GM18507 (cell line): ENCODE measurements at regions not wholly inside any gene's neighbourhood (a gene's known extent, or its start where the extent isn't known, plus 50 kb on each side); places are given as distances from the start of the nearest gene placed in this dataset.

ENCODE experiments used
- DNase-seq: peaks from one replicate; pipeline ENCODE4 v3.0.0; 2011; ENCODE audit warnings: low read depth; ENCODE audit not compliant: insufficient read length; ENCODE audit errors: extremely low spot score
- FAIRE-seq: peaks from 2 replicates; lab custom pipeline; 2011; peaks lifted over from hg19 to GRCh38; lab: Jason Lieb, UNC

DNA sequence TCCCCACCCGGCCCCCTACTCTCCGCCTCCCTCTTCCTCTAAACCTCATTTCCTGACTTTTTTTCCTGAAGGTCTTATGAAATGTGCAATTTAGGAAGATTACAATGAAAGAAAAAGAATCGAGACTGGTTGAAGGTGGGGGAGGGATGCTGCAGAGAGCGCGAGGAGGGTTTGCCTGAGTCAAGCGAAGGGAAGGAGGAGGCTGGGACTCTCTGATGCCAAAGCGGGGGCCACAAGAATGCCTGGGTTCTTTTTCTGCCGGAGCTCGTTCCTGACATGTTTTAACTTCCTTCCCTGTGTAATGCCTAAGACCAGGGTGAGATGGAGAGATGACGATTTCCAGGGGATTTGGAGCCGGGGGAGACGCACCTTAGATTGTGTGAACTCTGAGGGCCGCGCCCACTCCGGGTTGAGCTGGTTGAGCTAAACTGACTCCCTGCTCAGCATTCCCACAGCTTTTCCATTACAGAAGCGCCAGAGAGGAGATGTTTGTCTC lies 270.5 kb upstream of the SORL1-AS1 start:
- no peak for FAIRE-seq

DNA sequence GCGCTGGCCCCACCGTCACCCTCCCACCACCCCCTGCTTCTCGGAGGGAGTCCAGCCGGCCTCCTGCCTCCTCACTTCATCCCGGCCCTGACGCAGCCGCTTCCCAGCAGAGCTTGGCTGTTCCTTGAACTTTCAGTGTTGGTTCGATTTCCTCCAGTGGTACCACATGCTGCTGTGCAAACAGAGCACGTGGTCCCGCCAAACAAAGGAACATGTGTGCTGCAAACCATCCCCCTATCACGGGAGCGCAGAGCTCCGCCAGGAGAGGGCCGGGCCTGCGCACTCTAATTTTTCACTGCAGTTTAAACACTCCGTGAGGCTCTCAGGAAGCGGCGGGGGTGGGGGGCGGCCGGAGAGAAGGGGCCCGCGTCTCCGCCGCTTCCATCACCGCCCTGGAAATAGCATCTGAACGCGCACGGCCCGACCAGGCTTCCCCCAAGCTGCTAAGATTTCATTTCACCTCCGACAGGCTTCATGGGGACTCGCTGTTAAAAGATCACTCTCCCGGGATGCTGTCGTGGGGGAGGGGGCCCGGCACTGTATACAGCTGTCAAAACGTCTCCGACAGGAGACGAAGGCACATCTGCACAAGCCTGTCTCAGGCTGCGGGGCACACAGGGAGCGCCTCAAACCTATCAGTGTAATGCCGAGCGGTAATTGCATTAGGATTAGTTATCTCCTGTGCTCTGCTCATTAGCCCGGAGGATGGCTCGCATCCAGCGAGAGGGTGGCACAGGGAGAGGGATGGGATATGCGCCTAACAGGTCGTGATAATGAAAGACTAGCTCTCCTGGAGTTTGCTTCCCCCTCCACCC lies 269.9 kb upstream of the SORL1-AS1 start:
- FAIRE-seq (no peak), DNase-seq (no peak)

More for the DNA sequence above, 270.5 kb upstream of the SORL1-AS1 start:
- DNase-seq = no peak

DNA sequence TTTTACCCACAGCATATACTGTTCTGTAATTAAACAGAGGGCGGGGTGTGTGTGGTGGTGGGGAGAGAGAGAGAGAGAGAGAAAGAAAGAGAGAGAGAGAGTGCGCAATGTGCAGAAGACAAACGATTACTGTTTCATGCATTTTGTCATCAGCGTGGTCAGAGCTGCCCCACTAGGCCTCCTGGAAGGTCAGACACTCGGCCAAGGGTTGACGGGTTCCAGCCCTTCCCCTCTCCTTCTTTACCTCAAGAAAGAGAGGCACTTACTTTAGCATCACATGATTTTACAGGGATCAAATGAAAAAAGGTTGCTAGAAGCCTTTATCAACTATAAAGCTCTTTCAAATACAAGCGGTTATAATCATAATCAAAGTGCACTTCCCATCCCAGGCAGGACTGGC lies 269.2 kb upstream of the SORL1-AS1 start:
- FAIRE-seq (no peak), DNase-seq (no peak)

DNA sequence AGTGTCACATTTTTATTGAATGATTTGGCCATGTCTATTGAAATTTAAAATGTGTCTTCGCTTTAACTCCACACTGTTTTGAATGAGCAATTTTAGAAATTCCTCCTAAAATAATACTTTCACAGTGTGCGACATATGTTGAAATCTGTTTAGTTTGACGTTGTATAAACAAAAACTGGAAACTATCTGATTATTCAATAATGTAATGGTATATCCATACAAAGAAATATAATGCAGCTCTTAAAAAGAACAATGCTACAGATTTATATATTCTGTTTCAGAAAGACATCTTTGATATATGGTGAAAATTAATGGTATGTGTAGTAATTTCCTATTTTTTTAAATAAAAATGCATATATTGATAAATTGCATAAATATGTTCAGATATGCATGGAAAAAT lies 268.7 kb upstream of the SORL1-AS1 start:
- FAIRE-seq (no peak), DNase-seq (no peak)

DNA sequence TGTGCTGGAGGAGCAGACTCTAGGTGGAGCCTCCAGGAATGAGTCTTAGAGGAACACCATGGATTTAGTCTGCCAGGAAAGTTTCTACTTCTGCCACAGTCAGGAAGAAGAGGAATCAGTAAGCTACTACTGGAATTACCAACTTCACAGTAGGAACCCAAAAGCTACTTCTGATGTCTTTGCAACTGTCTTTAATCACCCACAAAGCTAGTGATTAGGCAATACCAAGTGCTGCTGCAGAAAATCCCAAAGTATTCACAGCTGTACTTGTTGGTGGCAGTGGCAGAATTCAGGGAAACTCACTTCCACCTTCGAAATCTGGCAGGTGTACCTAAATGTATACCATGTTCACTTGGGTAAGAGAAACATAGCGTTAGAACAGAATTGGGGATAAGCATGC lies 264.5 kb upstream of the SORL1-AS1 start:
- DNase-seq (no peak), FAIRE-seq (no peak)

DNA sequence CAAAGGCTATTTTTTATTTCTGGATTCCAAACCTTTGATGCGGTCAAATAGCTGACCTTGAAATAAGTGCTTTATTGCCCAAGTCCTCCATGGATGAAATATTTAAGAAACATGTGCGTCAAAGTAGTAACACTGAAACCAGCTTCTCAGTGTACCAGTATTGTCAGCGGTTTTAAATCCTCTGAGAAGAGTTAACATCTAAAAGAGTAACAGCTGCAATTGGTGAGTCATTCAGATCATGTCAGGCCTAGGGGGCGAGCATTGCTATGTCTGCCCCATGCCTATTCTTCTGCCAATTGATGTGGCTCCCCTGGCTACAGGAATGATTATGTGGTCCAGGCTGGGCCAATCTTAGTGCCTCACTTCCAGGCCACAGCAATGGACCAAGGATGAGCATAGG lies 263.3 kb upstream of the SORL1-AS1 start:
- FAIRE-seq (no peak), DNase-seq (no peak)

DNA sequence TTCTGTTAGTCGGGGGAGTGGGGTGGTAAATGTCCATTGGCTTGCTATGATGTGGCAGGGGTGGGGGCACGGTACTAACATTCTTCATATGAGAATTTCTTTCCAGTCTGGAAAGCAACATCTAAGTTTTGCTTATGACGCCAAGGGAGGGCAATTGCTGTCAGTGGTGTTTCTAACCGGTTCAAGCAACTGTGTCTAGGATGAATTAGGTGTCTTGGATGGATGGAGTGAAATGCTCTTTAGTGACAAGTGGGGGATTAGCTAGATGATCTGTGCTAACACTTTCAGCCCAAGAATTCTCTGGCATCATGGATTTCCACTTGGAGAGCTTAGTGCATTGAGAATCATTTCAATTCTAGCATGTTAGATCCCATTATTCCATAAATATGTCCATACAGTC lies 262.6 kb upstream of the SORL1-AS1 start:
- FAIRE-seq = no peak
- no peak for DNase-seq

DNA sequence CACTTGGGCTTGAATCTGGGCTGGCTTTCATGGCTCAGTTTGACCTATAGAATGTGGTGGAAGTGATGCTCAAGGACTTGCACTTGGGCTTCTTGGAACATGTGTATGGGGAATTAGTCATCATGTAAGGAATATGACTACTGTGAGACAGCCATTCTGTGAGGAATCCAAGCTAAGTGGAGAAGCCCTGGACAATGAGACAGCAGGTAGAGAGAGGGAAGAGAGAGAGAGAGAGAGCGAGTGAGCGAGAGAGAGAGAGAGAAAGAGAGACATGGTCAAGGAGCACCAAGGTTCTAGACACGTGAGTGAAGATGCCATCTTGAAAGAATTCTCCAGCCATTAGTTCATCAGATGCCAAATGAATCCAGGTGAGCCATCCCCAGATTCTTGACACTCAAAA lies 261.6 kb upstream of the SORL1-AS1 start:
- DNase-seq = no peak
- FAIRE-seq = no peak

DNA sequence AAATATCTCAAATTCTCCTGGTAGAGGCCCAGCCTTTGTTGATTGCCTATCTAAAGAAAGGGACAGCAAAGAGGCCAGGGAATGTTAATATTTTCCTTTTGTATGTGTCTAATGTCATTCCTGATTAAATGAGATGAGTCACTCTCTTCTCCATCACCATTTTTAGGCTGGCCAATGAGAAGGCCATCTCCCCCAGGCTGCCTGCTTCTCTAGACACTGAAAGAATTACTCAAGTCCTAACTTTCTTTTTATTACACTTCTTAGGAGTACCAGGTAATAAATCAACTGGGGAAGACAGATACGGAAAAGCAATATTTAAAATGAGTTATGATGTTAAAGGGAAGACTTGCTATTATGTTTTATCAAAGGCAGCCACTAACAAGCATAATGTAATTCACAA lies 259.2 kb upstream of the SORL1-AS1 start:
- FAIRE-seq (no peak), DNase-seq (no peak)

DNA sequence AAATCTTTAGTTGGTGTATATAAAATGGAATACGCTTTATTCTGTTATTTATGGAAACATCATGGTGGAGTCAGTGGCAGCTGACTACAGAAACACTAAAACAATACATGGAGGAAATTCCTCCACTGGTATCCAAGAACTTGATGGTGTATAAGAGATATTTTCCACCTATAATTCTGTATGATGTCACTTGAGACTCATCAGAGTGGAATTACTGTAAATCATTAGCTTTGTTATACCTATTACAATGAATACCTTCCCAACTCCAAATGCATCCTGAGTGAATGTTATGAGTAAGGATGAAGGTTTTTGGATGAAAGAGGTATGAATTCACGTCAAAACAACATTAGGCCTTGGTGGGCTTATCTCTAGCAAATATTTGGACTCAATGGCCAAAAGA lies 258.5 kb upstream of the SORL1-AS1 start:
- FAIRE-seq (no peak), DNase-seq (no peak)

DNA sequence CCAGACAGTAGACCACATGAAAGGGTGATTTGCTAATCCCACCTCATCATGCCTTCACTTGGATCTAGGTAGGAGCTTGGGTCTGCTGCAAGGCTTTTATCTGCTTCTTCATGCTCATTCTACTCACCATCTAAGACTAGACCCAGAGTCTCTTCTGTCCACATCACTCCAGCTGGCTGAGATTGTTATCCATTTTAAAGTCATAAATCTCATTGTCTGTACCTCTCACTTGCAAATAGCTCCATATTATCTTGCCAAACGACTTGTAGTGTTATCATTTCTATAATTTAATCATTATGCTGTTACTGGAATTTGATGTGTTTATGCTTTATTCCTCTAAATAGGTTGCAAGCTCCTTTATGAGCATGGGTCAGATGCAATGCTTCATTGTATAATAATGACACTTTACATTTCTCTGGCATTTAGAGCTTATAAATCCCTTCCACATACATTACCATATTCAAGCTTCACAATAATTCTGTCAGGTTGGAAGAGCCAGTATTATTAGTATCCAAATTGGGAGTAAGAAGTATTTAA lies 254.2 kb upstream of the SORL1-AS1 start:
- no peak for FAIRE-seq
- no peak for DNase-seq

DNA sequence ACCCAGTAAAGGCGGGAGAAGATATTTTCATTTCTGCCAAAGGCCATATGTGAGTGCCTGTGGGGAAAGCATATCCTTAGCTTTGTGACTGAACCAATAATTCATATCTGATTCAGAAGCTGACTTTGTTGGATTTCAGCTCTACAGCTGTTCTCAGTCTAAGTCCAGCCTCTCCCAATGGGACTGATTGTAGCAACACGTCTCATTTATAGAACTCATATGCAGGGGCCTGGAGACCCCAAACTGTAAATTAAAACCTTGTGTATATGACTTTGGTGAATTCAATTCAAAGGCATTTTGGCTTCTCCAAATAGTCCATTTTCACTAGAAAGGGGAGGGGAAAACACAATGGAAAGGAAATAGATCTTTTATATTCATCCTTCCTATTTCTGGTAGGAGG lies 250.4 kb upstream of the SORL1-AS1 start:
- no peak for DNase-seq
- no peak for FAIRE-seq

DNA sequence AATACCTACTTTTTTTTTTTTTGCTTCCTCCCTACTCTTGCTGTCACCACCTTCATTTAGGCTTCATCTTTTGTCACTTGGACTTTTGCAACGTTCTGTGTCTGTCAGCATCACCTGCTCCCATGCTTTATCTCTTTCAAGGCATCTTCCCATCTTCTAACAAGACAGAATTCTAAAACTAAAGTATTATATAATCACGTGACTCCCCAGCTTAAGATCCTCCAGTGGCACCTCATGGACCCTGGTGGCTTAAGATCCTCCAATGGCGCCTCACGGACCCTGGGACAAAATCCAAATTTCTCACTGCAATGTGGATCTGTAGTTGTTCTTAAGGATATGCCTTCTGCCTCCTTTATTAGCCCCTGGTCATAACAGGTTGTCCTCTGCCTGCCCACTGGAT lies 248.2 kb upstream of the SORL1-AS1 start:
- DNase-seq (no peak), FAIRE-seq (no peak)

DNA sequence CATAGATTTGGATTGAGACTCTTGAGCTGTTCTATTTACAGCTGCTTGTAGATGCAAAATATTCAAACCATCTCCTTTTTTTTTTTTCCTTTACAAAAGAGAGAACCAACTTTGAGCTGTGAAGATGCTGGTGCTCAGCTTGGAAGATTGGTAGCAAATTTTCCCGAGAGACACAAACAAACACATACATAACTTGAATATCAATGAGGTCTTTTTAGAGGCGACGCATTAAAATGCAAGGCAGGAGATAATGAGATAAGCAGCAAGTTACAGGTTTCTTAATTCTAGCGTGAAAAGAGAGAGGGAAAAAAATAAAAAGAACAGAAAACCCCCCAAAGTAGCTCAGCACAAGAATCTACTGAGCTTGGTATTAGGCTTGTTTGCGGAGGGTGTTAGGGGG lies 247.0 kb upstream of the SORL1-AS1 start:
- FAIRE-seq = no peak
- DNase-seq = no peak

DNA sequence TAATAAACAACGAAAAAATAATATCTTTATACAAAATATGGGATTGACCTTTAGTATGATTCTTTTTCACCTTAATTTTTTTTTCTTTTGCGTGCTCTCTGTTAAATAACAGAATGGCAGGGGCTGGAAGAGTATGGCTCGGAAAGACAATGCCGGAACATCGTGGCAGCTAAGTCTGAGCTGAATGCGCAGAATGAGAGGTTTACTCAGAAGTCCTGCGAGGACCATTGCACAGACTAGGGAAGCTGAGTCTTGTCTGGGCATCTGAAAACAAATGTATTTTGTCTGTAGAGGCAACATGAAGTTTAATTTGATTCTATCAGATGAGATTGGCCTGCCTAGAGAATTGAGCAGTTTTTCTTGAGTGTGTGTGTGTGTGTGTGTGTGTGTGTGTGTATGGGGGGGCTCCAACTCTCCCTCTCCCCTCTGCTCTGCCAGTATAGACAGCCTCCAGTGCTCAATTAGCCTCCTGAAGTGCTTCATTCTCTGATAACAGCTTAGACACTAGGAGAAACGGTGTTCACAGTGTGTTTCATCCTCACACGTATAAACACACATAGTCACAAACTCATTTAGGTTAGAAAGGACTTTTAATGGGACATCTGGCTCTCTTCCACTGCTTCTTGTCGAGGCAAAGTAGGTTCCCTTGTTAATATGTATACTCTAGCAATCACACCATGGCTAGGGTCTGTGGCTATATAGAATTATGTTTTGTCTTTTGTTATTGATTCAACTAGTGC lies 244.3 kb upstream of the SORL1-AS1 start:
- FAIRE-seq (no peak), DNase-seq (no peak)

DNA sequence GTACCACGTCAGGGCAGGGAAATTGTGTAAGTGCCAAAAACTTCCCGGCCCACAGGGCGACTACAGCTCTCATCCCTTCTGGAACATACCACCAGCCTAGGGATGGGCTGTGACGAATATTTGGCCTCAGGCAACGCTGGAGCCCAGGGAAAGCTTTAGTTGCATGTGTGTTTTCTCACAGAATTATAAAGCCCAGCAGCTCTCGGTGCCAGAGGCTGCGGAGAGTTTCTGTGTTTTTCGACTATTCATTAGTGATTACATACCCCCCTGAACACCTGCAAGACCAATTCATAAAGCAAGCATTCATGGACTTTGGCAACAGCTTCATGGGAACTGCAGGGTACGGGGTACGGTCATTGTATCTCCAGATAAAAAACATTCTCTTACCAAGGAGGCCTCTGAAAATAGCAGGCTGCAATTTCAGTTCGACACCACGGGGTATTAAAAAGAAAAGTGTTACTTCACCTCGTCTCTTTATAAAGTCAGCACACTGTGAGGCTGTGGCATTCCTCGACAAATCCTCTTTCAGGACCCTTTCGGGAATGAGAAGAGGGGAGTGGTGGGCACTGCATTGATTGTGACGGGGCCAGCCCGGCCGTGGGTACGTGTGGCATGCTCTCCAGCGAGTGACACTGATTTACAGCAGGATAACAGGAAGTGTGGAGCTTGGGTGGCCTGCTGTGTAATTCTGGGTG lies 243.6 kb upstream of the SORL1-AS1 start:
- DNase-seq = no peak
- FAIRE-seq = no peak

DNA sequence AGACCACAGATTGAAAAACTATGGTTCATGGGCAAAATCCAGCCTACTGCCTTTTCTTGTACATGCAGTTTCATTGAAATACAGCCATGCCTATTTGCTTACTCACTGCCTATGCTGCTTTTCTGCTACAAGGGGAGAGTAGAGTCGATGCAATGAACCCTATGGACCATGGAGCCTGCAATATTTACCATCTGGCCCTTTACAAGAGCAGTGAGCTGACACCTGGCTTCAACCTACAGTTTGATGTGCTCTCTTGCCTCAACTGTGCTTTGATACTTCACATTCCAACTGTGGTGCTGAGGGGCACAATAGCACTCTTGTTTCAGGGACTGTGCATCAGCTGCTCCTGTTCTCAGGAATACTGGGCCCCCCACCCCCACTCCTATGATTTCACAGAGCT lies 239.5 kb upstream of the SORL1-AS1 start:
- DNase-seq (no peak), FAIRE-seq (no peak)

DNA sequence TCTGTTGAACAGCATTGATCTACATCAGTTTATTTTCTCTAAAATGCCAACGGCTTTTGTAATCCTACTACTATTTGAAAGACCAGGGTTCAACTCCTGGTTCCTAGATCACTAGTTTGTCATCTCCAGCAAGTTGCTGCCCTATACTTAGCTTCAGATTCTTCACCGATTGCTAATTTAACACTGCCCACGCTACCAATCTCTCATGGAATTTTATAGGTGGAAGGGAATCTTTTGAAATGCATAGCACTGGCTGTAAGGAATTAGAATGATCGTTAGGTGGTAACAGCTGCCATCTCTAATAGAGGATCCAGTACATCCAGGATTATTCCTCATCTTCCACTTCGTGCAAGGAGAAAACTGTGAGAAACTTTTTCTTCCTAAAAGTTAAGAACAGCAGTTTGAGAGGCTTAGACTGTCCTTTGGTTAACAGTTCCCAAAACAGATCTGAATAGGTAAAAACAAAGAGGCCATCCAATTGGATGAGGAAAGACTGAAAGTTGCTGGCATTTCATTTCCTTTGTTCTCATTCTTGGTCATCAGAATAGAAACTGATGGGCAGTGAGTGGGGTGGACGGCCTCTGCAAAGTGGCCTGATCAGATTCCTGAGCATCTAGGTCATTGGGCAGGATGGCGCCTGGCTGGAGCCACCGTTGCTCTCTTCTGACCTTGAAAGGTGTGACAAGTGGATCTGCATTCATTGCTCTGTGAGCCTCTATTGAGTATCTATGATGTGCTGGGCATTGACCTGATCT lies 236.3 kb upstream of the SORL1-AS1 start:
- FAIRE-seq (no peak), DNase-seq (no peak)

DNA sequence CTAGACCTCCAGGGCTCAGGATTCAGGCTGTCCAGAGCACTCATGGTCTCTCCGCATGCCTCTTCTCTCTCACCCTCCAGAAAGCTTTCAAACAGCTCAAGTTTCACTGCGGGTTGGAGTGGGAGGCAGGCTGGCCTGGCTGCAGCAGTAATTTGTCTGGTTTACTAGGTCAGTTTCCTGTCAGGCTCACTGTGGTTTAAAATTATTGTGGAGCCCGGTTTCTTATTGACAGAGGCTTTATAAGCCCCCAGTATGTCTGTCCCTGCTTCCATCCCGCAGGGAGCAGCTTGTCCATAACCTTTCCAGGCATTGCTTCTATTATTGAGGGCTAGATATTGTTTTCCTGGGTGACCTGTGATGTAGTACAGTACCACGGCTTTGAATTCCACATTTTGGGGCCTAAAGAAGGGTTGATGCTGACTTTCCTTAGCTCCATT lies 235.3 kb upstream of the SORL1-AS1 start:
- DNase-seq (no peak), FAIRE-seq (no peak)
